ENCODE measurements at regions not wholly inside any gene's neighbourhood (a gene's known extent, or its start where the extent isn't known, plus 50 kb on each side); places are given as distances from the start of the nearest gene placed in this dataset.

DNA sequence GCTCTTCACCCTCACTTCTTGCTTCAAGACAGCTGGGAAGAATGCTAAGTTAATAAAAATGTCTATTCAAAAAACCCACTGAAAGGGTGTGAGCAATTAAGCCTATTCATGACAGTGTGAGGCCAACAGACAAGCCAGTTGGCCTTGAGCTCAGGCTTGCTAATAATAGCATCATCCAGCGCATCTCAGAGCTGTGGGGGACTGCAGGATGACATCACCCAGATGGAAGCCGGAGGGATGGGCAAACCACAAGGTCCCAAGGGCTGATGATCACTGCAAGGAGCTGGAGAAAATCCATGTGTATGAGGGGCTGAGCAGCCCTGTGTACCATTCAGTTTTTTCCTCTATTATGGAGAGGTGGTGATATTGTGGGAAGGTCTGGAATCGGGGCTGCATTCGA is 770.4 kb downstream of the TNS3 start:
- DNase-seq (ENCODE audit: low read depth in 3 of 3) = no peak

- no peak for DNase-seq (ENCODE audit: low read depth in 3 of 3)
Observed at GRCh38 chr7:46810986-46811385, 770.9 kb downstream of the TNS3 start.

DNA sequence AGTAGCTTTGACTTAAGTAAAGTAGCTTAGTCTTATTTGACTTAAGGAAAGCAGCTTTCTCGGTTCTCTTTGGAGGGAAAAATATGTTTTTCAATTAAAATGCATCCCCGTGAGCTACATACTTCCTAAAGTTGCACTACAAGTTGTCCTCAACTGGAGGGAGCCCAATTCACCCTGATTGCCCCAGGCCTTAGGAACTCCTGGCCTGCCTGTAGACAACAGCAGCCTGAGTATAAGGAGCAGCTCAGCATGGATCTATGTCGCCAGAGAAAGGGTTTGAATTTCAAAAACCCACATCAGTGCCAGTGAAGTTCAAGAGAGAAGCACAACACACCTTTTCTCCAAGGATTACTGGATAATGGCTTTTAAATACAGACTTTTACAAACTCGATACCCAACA is 772.0 kb downstream of the TNS3 start:
- no peak for DNase-seq (ENCODE audit: low read depth in 3 of 3)

- DNase-seq (ENCODE audit: low read depth in 3 of 3) = no peak
Observed at GRCh38 chr7:46806856-46807255, 775.1 kb downstream of the TNS3 start.

DNA sequence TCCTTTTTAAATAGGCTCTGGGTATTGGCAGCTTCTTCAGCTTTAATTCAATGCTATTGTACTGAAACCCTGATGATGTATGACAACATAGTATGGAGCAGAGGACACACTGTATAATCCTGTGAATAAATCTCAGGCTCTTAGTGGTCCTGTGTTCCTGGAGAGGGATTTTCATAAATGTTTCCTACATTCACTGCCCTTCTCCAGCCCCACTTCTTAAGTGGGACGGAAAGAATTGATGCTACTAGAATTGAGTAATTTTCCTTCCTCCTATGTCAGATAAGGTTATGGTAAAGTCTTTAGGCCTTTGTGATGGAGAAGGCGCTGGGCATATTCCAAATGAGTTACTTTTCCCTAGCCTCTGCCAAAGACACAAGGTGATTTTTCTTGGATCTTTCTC is 779.4 kb downstream of the TNS3 start:
- DNase-seq (ENCODE audit: low read depth in 3 of 3) = no peak

- DNase-seq (ENCODE audit: low read depth in 3 of 3) = no peak
Observed at GRCh38 chr7:46791188-46791587, 790.7 kb downstream of the TNS3 start.

DNA sequence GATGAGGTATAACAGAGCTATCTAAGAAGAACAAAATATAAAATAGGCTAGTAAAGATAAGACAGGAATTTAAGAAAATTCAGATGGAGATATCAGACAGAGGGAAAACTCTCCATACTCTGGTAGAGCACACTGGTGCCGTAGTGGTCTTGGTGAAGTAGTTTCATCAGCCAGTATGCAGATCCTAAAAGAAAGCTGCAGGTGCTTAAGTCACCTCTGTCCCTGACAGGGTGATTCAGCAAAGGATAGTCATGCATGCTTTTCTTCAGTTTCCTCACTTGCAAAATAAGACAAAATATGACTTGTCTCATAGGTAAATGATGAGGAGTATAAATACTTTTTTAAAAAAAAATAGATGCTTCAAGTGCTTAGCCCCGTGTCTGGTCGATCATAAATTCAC is 794.9 kb downstream of the TNS3 start:
- no peak for DNase-seq (ENCODE audit: low read depth in 3 of 3)

GRCh38 chr7:46786221-46786954 is 795.5 kb downstream of the TNS3 start:
- DNase-seq (ENCODE audit: low read depth in 3 of 3) = no peak

- no peak for DNase-seq (ENCODE audit: low read depth in 3 of 3)
Observed at GRCh38 chr7:46784732-46785131, 797.2 kb downstream of the TNS3 start.

GRCh38 chr7:46781901-46782439 is 799.9 kb downstream of the TNS3 start:
- no peak for DNase-seq (ENCODE audit: low read depth in 3 of 3)

DNA sequence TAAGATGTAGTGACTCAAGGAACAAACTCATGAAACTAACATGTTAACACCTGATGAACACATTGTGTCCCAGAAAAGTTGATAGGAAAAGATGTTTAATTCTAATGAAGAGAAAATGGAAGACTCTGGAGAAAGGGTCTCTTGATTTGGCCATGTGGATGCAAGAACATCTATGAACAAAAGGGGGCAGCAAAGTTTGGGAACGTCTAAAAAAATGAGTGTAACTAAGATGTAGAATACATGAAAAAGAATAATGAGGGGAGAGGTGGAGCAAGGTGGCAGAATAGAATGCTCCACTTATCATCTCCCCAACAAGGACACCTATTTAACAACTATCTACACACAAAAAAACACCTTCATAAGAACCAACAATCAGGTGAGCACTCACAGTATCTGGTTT is 805.1 kb downstream of the TNS3 start:
- no peak for DNase-seq (ENCODE audit: low read depth in 3 of 3)

GRCh38 chr7:46775776-46776175 is 806.1 kb downstream of the TNS3 start:
- no peak for DNase-seq (ENCODE audit: low read depth in 3 of 3)

DNA sequence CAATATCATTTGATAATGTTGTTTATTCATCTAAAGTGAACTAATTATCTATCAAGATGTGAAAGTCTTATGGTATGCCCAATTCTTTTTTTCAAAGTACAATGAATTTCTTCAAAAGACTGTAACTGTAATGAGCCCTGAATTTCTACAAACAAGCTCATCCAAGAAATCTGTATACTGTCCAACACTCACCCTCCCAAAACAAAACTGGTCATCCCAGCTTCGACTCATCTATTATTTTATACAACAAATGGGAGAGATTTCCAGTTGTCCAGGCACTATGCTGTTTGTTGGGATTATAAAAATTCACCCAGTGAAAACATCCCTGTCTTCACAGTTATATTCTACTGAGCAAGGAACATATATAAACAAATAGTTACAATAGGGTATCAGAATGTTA is 806.9 kb downstream of the TNS3 start:
- DNase-seq (ENCODE audit: low read depth in 3 of 3) = no peak

GRCh38 chr7:46774515-46774914 is 807.4 kb downstream of the TNS3 start:
- DNase-seq (ENCODE audit: low read depth in 3 of 3) = no peak

GRCh38 chr7:46772776-46773175 is 809.1 kb downstream of the TNS3 start:
- DNase-seq (ENCODE audit: low read depth in 3 of 3) = no peak

DNA sequence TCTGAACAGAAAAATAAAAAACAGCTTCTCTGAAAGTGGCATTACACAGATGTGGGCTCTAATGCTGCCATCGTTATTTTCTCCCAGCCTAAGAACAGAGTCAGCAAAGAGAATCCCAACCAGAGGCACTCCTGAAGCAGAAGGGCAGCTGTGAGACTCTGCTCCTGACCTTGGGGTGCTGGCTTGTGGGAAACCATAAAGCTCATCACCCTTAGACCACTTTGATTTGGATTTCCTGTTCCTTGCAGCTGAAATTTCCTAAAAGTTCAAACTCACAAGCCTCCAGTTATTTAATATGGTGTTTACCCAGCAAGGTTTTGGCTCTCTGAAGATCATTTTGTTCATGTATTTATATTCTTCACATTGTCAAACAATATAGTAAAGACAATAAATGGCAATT is 814.8 kb downstream of the TNS3 start:
- no peak for DNase-seq (ENCODE audit: low read depth in 3 of 3)

GRCh38 chr7:46764100-46764936 is 817.6 kb downstream of the TNS3 start:
- no peak for DNase-seq (ENCODE audit: low read depth in 3 of 3)

DNA sequence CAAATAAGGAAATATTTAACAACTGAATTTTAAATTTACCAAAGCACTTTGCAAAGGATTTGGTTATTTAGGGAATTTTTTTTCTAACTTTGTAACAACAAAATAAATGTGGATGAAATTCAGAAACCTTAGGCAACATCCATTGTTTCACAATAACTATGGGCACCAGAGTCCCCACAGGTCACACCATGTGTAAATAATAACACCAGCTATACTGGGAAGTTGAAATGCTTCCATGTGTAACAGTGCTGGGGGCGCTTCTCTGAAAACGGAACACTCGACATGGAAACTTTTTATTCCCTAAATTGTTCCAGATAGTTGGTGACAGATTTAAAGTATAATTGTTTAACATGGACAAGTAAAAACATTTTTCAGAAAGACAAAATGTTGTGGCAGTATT is 818.6 kb downstream of the TNS3 start:
- no peak for DNase-seq (ENCODE audit: low read depth in 3 of 3)

DNA sequence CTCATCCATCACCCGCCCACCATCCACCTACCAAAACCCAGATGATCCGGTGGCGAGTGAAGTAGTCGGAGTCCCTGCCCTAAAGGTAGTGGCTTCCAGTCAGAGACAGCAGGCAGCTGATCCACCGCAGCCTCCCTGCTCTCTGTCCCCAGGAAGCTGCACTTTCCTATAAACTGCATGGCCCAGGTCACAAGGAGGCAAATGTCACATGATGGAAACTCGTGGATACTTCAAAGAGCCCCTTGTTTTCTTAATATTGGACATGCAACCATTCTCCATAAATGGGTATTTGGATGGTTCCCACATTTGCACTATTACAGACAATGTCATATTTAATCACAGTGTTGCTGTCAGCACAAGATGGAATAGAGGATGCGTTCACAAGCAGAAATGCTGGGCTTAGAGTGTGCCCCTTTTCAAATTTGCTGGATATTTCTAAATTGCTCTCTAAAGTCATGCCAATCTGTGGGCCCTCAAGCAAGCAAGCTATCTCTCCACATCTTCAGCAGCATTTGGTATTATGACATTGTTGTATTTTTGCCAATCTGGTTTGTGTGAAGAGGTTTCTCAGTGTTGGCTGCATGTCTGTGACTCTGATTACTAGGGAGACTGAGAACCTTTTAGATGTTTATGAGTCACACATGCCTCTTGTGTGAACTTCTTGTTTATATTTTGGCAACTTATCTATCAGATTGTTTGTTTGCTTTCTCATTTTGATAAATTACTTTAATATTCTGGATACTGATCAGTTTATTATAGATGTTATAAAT is 822.0 kb downstream of the TNS3 start:
- DNase-seq (ENCODE audit: low read depth in 3 of 3) = no peak

DNA sequence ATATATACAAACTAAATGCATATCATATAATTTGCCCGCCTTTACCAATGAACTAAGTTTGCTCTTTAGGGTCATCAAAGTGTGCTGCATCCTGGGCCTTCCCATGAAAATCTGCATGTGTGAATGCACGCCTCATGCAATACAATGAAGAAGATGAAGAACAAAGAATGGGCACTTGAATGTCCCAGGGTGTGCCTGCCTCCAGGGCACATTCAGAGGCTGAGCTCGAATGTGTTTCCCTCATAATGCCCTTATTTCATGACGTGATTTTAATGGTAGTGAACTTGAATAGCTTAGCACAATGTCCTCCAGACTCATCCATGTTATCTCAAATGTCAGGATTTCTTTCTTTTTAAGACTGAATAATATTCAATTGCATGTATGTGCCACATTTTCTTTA is 824.9 kb downstream of the TNS3 start:
- DNase-seq (ENCODE audit: low read depth in 3 of 3) = no peak

GRCh38 chr7:46756256-46756655 is 825.7 kb downstream of the TNS3 start:
- DNase-seq (ENCODE audit: low read depth in 3 of 3) = no peak
